ENCODE measurements at regions not wholly inside any gene's neighbourhood (a gene's known extent, or its start where the extent isn't known, plus 50 kb on each side); places are given as distances from the start of the nearest gene placed in this dataset.
"Not testable (repeated sequence)": the region's sequence is repeated elsewhere in the genome, so short reads cannot be mapped to it uniquely, and the experiment has no call there.

DNA sequence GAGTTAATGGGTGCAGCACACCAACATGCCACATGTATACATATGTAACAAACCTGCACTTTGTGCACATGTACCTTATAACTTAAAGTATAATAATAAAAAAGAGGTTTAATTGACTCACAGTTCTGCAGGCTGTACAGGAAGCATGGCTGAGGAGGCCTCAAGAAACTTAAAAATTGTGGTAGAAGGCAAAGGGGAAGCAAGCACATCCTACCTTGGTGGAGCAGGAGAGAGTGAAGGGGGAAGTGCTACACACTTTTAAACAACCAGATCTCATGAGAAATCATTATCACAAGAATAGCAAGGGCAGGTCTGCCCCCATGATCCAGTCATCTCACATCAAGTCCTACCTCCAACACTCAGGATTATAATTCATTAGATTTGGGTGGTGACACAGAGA is 463.5 kb downstream of the CSNK1G3 start:
- not testable (repeated sequence) for H3K27me3 ChIP-seq (ENCODE audit: insufficient read depth, low read length)

DNA sequence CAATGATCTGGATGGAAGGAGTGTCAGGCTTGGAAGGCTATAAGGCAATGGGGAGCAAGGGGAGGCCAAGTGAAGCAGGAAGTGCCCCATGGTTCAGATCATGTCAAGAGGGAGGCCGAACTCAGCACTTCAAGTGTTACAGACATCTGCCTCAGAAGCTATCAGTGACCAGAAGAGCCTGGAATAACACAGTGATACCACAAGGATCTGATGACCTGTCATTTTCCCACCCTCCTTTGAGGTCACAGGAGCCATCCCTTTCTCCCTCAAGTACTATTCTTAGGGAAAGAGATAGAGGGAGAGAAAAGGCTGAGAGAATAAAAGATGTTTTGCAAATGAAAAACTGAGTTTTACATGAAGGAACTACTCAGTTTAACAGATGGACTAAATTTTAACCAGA is 454.8 kb downstream of the CSNK1G3 start:
- H3K4me1 ChIP-seq (ENCODE audit: insufficient read depth, low read length), result no peaks in the 10 kb centered on the region
- no peak overlapping the region for H3K4me3 ChIP-seq (ENCODE audit: low read length)
- H3K9me3 ChIP-seq (ENCODE audit: low read depth, low read length), result no peaks in the 10 kb centered on the region
- H3K27me3 ChIP-seq (ENCODE audit: insufficient read depth, low read length), result no peaks in the 10 kb centered on the region

More for the DNA sequence above, 463.5 kb downstream of the CSNK1G3 start:
- not testable (repeated sequence) for H3K4me1 ChIP-seq (ENCODE audit: insufficient read depth, low read length); H3K4me3 ChIP-seq (ENCODE audit: low read length); H3K9me3 ChIP-seq (ENCODE audit: low read depth, low read length)

DNA sequence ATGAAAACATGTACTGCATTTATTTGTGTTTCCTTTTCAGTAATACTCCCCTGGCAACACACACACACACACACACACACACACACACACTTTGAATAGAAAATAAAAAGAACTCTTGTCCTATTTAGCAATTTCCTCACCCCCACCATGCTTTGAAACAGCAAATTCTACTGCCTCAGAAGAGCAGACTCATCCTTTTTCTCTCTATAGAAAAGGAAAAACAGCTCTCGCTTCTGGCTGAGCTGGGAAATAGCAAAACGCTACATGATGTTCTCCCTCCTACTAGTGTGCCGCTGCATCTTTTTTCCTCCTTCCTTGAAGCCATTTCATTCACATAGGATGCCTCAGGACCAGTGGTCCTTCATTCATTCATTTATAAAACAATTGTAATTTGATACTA is 453.6 kb downstream of the CSNK1G3 start:
- H3K9me3 ChIP-seq (ENCODE audit: low read depth, low read length), result no peaks in the 10 kb centered on the region
- H3K4me1 ChIP-seq (ENCODE audit: insufficient read depth, low read length), result no peaks in the 10 kb centered on the region
- no peak overlapping the region for H3K4me3 ChIP-seq (ENCODE audit: low read length)
- no peaks in the 10 kb centered on the region for H3K27me3 ChIP-seq (ENCODE audit: insufficient read depth, low read length)

DNA sequence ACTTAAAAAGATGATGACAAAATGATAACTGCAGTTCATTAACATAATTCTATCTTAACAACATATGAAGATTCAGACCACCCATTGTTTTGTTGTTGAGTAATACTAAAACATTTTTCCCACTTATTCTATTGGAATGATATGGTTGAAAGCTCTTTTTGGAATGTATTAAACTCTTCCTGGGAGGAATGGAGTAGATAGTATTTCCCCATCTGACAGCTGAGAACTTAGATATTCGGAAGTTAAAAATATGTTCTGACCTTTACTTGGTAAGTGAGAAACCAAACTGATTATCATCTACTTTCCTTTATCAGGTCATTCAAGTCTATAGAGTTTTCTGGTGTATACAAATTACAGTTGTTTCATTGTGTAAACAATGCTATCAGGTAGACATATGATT is 452.9 kb downstream of the CSNK1G3 start:
- Histone ChIP-seq H3K4me3 (ENCODE audit: low read length) (no peak overlapping the region), H3K9me3 (ENCODE audit: low read depth, low read length) (no peaks in the 10 kb centered on the region), H3K4me1 (ENCODE audit: insufficient read depth, low read length) (no peaks in the 10 kb centered on the region), H3K27me3 (ENCODE audit: insufficient read depth, low read length) (no peaks in the 10 kb centered on the region)

DNA sequence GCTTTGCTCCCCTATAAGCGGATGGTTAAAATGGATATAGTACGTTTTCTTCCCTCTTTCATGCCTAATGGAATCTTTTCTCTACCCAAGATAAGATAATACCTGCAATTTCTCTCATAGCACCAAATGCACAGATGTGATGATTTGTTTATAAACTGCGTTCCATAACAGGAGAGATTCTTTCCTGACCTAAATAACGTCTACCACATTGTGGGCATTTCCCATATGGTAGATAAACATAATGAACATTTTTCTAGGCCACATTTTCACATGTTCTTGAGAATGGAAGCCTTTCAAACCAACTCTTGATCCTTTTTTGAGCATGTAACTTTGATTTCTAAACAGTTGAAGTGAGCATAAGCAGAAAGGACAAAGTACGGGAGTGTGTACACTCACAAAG is 448.5 kb downstream of the CSNK1G3 start:
- H3K4me1 ChIP-seq (ENCODE audit: insufficient read depth, low read length), result no peaks in the 10 kb centered on the region
- H3K27me3 ChIP-seq (ENCODE audit: insufficient read depth, low read length), result no peaks in the 10 kb centered on the region
- H3K9me3 ChIP-seq (ENCODE audit: low read depth, low read length), result no peaks in the 10 kb centered on the region
- H3K4me3 ChIP-seq (ENCODE audit: low read length), result no peak overlapping the region

DNA sequence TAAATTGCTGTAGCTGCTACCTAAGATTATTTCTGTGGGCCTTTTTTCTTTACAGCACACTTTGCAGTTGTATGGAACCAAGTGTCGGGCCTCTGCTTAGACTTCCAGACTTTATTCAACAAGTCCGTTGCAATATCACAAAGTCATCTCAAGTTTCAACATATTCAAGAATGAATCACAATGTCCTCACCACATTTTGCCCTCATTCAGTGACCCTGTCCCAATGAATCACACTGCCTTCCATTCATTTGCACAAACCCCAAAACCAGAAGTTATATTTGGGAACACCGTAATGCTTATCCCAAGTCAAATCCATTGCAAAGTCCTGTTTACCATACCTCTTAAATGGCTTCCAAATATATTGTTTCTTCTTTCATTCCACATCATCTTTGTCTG is 439.6 kb downstream of the CSNK1G3 start:
- Histone ChIP-seq H3K27me3 (ENCODE audit: insufficient read depth, low read length) (no peaks in the 10 kb centered on the region), H3K4me1 (ENCODE audit: insufficient read depth, low read length) (no peaks in the 10 kb centered on the region), H3K4me3 (ENCODE audit: low read length) (no peak overlapping the region), H3K9me3 (ENCODE audit: low read depth, low read length) (no peaks in the 10 kb centered on the region)

DNA sequence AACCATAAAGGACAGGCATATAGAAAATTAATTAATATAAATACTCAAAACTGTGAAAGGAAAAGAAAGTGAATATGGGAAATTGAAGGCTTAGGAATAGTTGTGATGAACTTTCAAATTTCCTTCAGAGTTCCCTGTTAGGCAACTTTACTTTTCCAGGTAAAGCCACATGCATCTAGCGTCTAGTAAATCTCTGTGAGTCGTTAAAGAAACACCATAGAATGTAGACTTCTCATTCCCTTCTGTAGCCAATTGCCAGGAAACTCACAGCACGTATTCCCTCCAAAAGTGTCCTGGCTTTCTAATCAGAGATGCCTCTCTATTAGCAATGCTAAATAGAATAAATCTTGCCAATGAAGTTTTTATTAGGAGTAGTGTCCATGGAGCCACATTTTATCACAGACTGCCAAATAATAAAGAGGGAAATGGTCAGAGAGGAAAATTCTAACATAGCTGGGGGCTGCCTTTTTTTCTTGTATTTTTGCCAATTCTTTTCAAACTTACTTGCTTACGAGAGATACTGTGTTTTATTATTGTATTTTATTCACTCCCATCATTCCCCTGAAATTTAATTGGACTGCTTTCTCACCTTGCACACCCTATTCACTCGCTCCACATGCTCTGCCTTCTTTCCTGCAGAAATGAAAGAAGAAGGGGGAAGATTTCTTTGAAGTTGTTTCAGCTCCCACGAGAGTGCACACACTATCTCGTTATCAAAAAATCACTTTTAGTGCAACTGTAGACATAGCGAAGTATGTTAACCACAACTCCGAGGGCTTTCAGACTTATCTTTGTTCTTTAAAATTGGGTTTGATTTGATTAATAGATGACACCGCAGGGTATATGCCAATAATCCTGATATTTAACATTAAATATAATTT is 439.0 kb downstream of the CSNK1G3 start:
- Histone ChIP-seq H3K4me1 (ENCODE audit: insufficient read depth, low read length) (no peaks in the 10 kb centered on the region), H3K27me3 (ENCODE audit: insufficient read depth, low read length) (no peaks in the 10 kb centered on the region)

DNA sequence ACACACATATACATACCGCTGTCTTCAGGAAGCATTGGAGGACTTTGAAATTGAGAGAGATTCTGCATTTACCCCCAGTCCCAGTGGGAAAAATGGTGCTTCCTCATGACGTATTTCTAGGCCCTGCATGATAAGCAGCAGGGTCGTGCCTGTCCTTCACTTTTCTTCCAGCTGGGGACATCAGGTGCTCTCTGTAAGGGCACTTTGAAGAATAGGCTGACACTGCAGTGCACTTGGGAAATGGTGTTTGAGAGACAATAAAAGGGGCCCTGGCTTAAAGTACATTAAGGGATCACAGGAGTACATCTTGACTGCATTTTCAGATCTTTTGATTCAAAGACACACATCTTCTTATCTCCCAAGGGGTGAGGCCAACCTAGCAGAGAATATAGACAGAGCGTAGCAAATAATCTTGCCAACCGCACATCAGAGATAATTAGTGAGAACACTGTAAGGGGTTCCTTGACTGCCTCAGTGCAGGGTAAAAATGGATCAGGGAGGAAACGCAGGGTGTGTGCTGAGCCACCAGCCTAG is 437.9 kb downstream of the CSNK1G3 start:
- Histone ChIP-seq H3K9me3 (ENCODE audit: low read depth, low read length) (no peaks in the 10 kb centered on the region), H3K27me3 (ENCODE audit: insufficient read depth, low read length) (no peaks in the 10 kb centered on the region), H3K4me3 (ENCODE audit: low read length) (no peak overlapping the region), H3K4me1 (ENCODE audit: insufficient read depth, low read length) (no peaks in the 10 kb centered on the region)

More for the DNA sequence above, 439.0 kb downstream of the CSNK1G3 start:
- Histone ChIP-seq H3K9me3 (ENCODE audit: low read depth, low read length) (no peaks in the 10 kb centered on the region), H3K4me3 (ENCODE audit: low read length) (no peak overlapping the region)

DNA sequence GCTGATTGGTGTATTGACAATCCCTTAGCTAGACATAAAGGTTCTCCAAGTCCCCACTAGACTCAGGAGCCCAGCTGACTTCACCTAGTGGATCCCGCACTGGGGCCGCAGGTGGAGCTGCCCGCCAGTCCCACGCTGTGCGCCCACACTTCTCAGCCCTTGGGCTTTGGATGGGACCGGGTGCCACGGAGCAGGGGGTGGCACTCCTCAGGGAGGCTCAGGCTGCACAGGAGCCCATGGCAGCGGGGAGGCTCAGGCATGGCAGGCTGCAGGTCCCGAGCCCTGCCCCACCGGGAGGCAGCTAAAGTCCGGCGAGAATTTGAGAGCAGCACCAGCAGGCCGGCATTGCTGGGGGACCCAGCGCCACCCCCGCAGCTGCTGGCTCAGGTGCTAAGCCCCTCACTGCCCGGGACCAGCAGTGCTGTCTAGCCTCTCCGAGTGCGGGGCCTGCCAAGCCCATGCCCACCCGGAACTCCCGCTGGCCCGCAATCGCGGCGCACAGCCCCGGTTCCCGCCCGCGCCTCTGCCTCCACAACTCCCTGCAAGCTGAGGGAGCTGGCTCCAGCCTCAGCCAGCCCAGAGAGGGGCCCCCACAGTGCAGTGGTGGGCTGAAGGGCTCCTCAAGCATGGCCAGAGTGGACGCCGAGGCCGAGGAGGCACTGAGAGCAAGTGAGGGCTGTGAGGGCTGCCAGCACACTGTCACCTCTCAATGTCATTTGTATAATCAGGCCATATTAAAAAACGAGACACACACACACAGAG is 437.2 kb downstream of the CSNK1G3 start:
- Histone ChIP-seq H3K27me3 (ENCODE audit: insufficient read depth, low read length) (no peaks in the 10 kb centered on the region), H3K9me3 (ENCODE audit: low read depth, low read length) (no peaks in the 10 kb centered on the region), H3K4me3 (ENCODE audit: low read length) (no peak overlapping the region), H3K4me1 (ENCODE audit: insufficient read depth, low read length) (no peaks in the 10 kb centered on the region)

DNA sequence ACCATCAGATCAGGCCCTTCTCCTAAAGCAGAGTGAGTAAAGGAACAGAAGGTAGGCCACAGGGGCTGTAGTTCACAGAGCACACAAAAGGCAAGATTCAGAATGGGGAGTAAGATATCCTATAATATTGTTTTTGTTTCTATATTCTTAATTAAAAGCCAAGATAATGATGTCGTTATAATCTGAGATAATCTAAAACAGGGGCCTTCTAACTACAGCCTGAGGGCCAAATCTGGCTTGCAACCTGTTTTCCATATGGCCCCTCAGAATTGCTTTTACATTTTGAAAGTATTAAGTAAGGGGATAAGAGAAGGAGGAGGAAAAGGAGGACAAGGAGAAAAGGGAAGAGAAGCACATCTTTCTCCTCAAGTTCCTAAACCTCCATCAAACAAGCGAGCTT is 435.8 kb downstream of the CSNK1G3 start:
- Histone ChIP-seq H3K27me3 (ENCODE audit: insufficient read depth, low read length) (no peaks in the 10 kb centered on the region), H3K9me3 (ENCODE audit: low read depth, low read length) (no peaks in the 10 kb centered on the region), H3K4me1 (ENCODE audit: insufficient read depth, low read length) (no peaks in the 10 kb centered on the region), H3K4me3 (ENCODE audit: low read length) (no peak overlapping the region)

DNA sequence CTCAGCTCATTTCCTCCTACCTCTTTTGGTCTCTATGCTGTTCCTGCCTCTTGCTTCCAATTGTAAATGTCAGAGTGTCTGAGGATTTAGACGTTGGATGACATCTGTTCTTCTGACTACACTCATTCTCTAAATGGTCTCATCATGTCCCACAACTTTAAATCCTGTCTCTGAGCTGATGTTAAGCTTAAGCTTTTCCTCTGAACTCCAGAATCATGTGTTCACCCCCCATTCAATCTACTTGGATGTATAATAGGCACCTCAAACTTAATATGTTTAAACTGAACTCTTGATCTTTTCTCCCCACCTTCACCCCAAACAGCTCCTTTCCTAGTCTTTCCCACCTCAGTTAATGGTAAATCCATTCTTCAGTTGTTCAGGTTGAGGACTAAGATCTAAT is 433.6 kb downstream of the CSNK1G3 start:
- no peaks in the 10 kb centered on the region for H3K4me1 ChIP-seq (ENCODE audit: insufficient read depth, low read length)
- H3K27me3 ChIP-seq (ENCODE audit: insufficient read depth, low read length), result no peaks in the 10 kb centered on the region
- no peaks in the 10 kb centered on the region for H3K9me3 ChIP-seq (ENCODE audit: low read depth, low read length)
- H3K4me3 ChIP-seq (ENCODE audit: low read length), result no peak overlapping the region

DNA sequence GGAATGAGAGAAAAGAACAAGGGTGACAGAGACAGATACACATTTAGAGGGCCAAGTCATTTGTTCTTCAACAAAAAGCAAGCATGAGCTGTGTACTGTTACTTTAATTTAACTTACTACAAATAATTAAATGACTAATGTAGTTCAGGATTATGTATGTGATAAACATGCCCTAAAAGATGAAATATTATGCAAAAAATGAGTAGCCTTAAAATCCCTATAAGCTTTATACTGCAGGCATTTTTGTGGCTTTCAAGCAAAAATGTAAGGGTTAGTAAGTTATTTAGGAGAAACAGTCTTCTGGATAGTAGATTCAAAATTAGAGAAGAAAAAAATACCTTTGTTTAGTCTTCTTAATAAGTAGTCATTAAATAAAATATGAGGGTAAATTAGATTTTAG is 431.2 kb downstream of the CSNK1G3 start:
- H3K9me3 ChIP-seq (ENCODE audit: low read depth, low read length), result no peaks in the 10 kb centered on the region
- H3K27me3 ChIP-seq (ENCODE audit: insufficient read depth, low read length), result no peaks in the 10 kb centered on the region
- H3K4me3 ChIP-seq (ENCODE audit: low read length), result no peak overlapping the region
- H3K4me1 ChIP-seq (ENCODE audit: insufficient read depth, low read length), result no peaks in the 10 kb centered on the region

DNA sequence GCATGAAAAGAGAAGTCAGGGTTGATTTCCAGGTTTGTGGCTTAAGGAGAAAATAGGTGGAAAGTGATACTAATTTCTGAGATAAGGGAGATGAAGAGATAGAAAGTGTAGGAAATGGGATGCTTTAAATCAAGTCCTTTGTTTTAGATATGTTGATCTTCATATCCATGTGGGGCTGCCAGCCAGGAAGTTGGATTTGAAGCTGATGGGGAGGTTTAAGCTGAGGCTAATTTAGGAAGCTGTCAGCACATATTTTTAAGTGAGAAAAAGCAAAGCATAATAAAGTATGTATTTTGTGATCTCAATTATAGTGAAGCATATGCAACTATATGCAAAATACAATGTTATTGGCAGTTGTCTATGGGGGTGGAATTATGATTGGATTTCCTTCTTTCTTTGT is 428.4 kb downstream of the CSNK1G3 start:
- Histone ChIP-seq H3K9me3 (ENCODE audit: low read depth, low read length) (peaks cover 16% of the 10 kb centered on the region), H3K27me3 (ENCODE audit: insufficient read depth, low read length) (no peaks in the 10 kb centered on the region), H3K4me3 (ENCODE audit: low read length) (no peak overlapping the region), H3K4me1 (ENCODE audit: insufficient read depth, low read length) (no peaks in the 10 kb centered on the region)

DNA sequence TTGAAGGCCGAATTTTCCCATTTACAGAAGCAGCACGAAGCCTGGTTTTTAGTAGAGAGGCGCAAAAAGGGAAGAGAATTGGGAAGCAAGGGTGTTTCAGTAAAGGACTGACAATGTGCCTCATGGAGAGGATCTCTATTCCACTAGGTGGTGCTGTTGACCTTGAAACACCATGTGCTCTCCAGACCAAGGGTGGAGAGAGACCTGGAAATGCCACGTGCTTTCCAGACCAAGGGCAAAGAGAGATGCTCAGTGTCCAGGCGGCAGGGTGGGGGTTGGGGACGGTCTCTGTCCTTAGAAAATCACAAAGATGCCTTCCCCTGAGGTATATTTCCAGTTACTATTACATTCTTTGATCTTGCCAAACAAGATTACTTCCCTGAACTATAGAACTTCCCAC is 425.3 kb downstream of the CSNK1G3 start:
- H3K4me1 ChIP-seq (ENCODE audit: insufficient read depth, low read length), result no peaks in the 10 kb centered on the region
- H3K9me3 ChIP-seq (ENCODE audit: low read depth, low read length), result peaks cover 16% of the 10 kb centered on the region
- H3K4me3 ChIP-seq (ENCODE audit: low read length), result no peak overlapping the region
- no peaks in the 10 kb centered on the region for H3K27me3 ChIP-seq (ENCODE audit: insufficient read depth, low read length)

DNA sequence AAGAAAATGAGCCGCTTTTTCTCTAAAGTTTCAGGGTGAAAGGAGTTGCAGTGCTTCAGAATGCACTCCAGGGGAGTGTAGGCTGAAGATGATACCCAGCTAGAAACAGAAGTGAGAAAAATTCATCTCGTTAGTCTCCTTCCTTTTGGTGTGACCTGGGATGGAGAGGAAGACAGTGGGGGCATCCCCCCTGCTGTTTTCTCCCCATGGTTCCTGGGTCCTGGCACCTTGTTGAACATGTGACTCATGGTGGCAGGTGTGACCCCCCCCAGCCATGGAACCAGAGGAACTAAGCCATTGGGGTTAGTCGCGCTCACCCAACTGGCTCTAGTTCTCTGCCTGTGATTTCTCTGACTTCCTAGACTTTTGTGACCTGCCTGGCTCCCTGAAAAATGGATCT is 424.6 kb downstream of the CSNK1G3 start:
- no peaks in the 10 kb centered on the region for H3K4me1 ChIP-seq (ENCODE audit: insufficient read depth, low read length)
- H3K9me3 ChIP-seq (ENCODE audit: low read depth, low read length), result peaks cover 16% of the 10 kb centered on the region
- H3K4me3 ChIP-seq (ENCODE audit: low read length), result no peak overlapping the region
- no peaks in the 10 kb centered on the region for H3K27me3 ChIP-seq (ENCODE audit: insufficient read depth, low read length)

All from mononuclear cell (primary cell).